ENCODE measurements at regions not wholly inside any gene's neighbourhood (a gene's known extent, or its start where the extent isn't known, plus 50 kb on each side); places are given as distances from the start of the nearest gene placed in this dataset.

- DNase-seq (ENCODE audit: low spot score) = no peak
- H3K27ac ChIP-seq = no peak overlapping the region
- TF ChIP-seq CTCF (conservative IDR thresholded peaks at IDR 0.05; ENCODE audit: low read depth) = no peak
- CTCF ChIA-PET = no interaction called here
- POLR2A ChIA-PET (ENCODE audit: low non-redundant PET) = no interaction called here
These were observed 98.8 kb upstream of the SPRY1 start for GRCh38 chr4:123297836-123298235.

GRCh38 chr4:123298261-123298660 is 98.3 kb upstream of the SPRY1 start:
- ChIA-PET POLR2A (ENCODE audit: low non-redundant PET) (no interaction called here), CTCF (no interaction called here)
- H3K27ac ChIP-seq = no peak overlapping the region
- no peak for DNase-seq (ENCODE audit: low spot score)
- no peak for TF ChIP-seq CTCF (conservative IDR thresholded peaks at IDR 0.05; ENCODE audit: low read depth)

- no peak for DNase-seq (ENCODE audit: low spot score)
These were observed 97.8 kb upstream of the SPRY1 start for GRCh38 chr4:123298801-123299200.

GRCh38 chr4:123299212-123299691 is 97.3 kb upstream of the SPRY1 start:
- CTCF ChIA-PET = no interaction called here
- POLR2A ChIA-PET (ENCODE audit: low non-redundant PET) = no interaction called here
- DNase-seq (ENCODE audit: low spot score) = peak; percentile 23
- no peak overlapping the region for H3K27ac ChIP-seq
- no peak for TF ChIP-seq CTCF (conservative IDR thresholded peaks at IDR 0.05; ENCODE audit: low read depth)

More at GRCh38 chr4:123298801-123299200, 97.8 kb upstream of the SPRY1 start:
- ChIA-PET CTCF (no interaction called here), POLR2A (ENCODE audit: low non-redundant PET) (no interaction called here)
- no peak overlapping the region for H3K27ac ChIP-seq
- no peak for TF ChIP-seq CTCF (conservative IDR thresholded peaks at IDR 0.05; ENCODE audit: low read depth)

GRCh38 chr4:123300222-123301039 is 96.2 kb upstream of the SPRY1 start:
- H3K27ac ChIP-seq = no peak overlapping the region
- CTCF ChIA-PET = no interaction called here
- POLR2A ChIA-PET (ENCODE audit: low non-redundant PET) = no interaction called here
- DNase-seq (ENCODE audit: low spot score) = no peak
- no peak for TF ChIP-seq CTCF (conservative IDR thresholded peaks at IDR 0.05; ENCODE audit: low read depth)

GRCh38 chr4:123301923-123302322 is 94.7 kb upstream of the SPRY1 start:
- ChIA-PET POLR2A (ENCODE audit: low non-redundant PET) (no interaction called here), CTCF (no interaction called here)
- no peak for TF ChIP-seq CTCF (conservative IDR thresholded peaks at IDR 0.05; ENCODE audit: low read depth)
- H3K27ac ChIP-seq = no peak overlapping the region
- DNase-seq (ENCODE audit: low spot score) = no peak

All from RWPE1 (cell line).